ENCODE measurements at regions not wholly inside any gene's neighbourhood (a gene's known extent, or its start where the extent isn't known, plus 50 kb on each side); places are given as distances from the start of the nearest gene placed in this dataset.

DNA sequence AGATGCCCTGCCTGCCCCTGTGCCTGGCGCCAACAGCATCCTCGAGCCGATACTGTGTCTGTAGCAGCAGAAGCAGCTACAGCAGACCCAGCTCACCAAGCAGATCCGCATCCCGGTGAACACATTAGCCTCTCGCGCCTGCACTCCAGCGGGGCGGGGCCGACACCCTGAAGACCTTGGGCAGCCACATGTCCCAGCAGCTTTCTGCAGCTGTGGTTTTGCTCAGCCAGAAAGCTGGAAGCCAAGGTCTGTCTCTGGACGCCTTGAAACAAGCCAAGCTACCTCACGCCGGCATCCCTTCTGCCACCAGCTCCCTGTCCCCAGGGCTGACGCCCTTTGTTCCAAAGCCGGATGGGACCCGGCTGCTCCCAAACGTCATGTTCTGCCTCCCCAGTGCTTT lies 59.6 kb downstream of the ACTBL2 start:
- no peak for TF ChIP-seq CTCF (conservative IDR thresholded peaks at IDR 0.05)
- no peak for TF ChIP-seq ZFX (IDR thresholded peaks at IDR 0.05)
